Fibroblast of skin of scalp (primary cell): ENCODE measurements at regions not wholly inside any gene's neighbourhood (a gene's known extent, or its start where the extent isn't known, plus 50 kb on each side); places are given as distances from the start of the nearest gene placed in this dataset.
"Not testable (repeated sequence)": the region's sequence is repeated elsewhere in the genome, so short reads cannot be mapped to it uniquely, and the experiment has no call there.

ENCODE experiments used
- DNase-seq: peaks from one replicate; pipeline ENCODE4 v3.0.0-alpha.2; 2013

- peak; percentile 46 for DNase-seq
These were observed 92.8 kb upstream of the PARD3 start for GRCh38 chr10:34907743-34908430.

GRCh38 chr10:34906067-34906965 is 91.2 kb upstream of the PARD3 start:
- DNase-seq: no peak

DNA sequence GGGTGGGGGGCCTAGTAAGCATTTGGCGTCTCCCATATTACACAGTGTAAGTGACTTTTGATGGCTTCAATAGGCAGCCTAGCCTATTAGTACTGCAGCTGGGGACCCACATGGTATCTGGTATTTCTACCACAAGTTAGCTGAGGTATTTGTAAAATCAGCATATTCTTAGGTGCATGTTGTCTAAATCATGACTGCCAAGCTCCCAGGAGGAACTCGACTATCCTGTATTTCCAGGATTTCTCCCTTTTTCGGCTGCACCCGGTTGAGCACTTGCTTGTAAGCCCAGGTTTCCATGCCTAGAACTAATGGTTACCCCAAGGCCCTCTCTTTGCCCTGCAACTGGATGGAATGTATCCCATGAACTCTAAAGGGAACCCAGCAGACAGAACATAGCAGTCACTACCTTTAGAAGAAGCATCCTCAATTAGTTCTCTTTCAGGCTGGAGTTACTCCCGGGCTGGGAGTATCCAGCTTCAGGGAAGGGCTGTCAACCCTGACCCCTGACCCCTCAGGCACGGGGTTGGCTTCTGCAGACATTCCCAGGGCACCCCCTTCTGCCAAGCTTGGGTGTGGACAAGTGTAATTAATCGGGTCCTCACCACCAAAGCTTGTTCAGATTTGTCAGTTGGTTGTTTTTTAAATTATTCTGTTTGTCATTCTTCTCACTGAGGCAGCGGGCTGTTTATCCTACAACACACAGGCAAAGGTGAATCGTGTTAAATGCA is 90.3 kb upstream of the PARD3 start:
- DNase-seq: no peak

- DNase-seq: no peak
These were observed 89.1 kb upstream of the PARD3 start for GRCh38 chr10:34904191-34904590.

DNA sequence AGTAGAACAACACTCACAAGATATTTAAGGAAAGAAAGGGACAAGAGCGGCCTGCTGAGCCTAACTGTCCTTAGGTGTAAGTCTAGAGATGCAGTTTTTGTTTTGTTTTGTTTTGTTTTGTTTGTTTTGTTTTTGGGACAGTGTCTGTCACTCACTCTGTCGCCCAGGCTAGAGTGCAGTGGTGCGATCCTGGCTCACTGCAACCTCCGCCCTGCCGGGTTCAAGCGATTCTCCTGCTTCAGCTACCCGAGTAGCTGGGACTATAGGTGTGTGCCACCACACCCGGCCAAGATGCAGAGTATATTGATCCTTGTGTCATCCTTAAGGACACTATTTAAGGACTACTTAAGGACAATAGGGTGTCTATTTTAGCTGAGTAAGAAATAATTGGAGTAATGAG is 84.1 kb upstream of the PARD3 start:
- no peak for DNase-seq

DNA sequence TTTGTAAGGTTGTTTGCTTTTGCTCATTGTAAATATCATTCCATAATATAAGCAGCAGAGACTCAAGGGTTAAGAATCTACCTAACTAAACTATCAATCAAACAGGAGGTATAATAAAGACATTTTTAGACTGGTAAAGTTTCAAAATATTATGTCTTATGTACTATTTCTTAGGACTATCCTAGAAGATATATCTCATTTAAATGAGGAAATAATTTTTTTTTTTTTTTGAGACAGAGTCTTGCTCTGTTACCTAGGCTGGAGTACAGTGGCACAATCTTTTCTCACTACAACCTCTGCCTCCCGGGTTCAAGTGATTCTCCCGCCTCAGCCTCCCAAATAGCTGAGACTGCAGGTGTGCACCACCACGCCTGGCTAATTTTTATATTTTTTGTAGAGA is 80.9 kb upstream of the PARD3 start:
- DNase-seq: no peak

DNA sequence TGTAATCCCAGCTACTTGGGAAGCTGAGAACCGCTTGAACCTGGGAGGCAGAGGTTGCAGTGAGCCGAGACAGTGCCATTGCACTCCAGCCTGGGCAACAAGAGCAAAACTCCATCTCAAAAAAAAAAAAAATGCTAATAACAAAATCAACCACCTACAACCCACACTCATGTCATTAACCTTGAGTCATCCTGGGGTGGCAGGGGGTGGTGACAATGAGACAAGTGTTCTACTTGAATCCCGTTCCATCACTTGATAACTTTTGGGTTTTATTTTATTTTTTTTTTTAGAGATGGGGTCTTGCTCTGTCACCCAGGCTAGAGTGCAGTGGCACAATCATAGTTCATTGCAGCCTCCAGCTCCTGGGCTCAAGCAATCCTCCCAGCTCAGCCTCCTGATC is 80.0 kb upstream of the PARD3 start:
- DNase-seq: not testable (repeated sequence)

DNA sequence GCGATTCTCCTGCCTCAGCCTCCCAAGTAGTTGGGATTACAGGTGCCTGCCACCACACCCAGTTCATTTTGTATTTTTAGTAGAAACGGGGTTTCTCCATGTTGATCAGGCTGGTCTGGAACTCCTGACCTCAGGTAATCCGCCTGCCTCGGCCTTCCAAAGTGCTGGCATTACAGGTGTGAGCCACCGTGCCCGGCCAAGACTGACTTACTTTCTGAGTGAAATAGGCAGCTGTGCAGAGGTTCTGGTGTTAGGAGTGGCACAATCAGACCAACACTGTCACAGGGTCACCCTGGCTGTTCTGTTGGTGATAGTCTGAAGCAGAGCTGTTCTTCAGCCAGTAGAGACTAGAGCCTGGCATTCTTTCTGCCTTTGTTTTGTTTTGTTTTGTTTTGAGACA is 77.4 kb upstream of the PARD3 start:
- DNase-seq: not testable (repeated sequence)

DNA sequence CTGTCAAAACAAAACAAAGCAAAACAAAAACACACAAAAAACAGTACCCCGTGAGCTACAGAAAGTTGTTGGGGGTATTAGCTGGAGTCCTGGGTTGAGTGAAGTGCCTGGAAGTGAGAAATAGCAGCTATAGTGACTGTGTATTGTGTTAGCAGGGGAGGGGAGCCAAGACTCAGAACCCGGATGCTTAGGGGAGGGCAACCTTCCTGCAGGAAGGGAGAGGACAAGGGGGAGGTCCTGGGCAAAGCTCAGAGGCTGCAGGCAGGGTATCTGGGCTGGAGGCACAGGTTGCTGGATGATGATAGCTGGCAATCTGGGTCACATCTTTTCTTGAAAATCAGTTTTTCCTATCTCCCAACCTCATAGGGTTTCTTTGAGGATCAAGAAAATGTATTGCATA is 75.8 kb upstream of the PARD3 start:
- DNase-seq: no peak

- DNase-seq: peak; percentile 72
These were observed 74.1 kb upstream of the PARD3 start for GRCh38 chr10:34889004-34889869.

DNA sequence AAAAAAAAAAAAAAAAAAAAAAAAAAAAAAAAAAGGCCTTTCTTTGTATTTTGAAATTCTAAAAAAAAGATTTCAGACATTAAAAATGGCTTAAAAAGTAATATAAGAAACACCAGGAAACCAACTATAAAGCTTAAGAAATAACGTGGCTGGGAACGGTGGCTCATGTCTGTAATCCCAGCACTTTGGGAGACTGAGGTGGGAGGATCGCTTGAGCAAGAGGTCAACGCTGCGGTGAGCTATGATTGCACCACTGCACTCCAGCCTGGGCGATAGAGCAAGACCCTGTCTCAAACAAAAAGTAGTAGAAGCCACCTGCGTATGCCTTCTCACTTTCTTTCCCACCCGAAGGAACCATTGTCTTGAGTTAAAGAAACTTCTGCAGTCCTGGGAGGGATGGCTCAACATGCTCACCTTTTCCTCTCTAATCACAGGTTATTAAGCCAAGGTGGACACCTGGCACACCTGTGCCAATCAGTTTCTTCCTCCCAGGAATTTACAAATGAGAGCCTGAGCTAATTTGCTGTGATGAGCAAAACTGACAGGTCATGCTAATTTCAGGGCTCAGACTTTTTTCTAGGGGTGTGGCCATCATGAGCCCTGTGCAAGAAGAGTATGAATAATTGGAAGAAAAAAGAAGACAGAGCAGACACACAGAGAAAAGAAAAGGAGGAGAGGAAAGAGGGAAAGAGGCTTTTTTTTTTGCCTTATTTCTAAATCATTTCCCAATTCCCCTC is 72.0 kb upstream of the PARD3 start:
- no peak for DNase-seq

DNA sequence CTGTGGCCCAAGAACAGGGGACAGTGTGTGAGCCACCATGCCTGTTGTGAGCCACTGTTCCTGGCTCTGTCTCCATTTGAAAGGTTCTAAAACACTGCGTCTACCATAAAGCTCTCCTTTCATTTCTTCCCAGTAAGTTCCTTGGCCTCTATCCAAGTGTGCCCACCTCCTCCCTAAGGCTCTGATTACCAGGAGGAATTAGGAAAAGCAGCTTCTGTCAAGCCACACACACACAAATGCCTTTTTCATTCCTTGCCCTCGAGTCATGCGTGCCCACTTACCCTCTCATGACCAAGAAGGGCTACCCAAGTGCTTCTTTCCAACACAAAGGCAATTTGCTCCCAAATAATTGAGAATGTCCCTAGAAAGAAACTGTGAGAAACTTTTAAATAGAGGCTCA is 70.8 kb upstream of the PARD3 start:
- DNase-seq: no peak

- DNase-seq: no peak
These were observed 69.9 kb upstream of the PARD3 start for GRCh38 chr10:34885011-34885410.

GRCh38 chr10:34884272-34884952 is 69.3 kb upstream of the PARD3 start:
- no peak for DNase-seq

DNA sequence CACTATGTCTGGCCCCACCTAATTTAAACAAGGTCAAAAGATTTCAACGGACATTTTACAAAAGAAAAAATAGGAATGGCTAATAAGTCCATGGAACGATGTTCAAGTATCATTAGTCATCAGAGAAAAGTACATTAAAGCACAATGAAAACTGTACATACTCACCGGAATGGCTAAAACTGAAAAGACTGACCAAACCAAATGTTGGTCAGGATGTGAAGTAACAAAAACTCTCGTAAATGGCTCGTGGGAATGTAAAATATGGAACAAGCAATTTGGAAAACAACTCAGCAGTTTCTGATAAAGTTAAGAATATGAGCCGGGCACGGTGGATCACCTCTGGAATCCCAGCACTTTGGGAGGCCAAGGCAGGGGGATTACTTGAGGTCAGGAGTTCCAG is 65.7 kb upstream of the PARD3 start:
- no peak for DNase-seq

DNA sequence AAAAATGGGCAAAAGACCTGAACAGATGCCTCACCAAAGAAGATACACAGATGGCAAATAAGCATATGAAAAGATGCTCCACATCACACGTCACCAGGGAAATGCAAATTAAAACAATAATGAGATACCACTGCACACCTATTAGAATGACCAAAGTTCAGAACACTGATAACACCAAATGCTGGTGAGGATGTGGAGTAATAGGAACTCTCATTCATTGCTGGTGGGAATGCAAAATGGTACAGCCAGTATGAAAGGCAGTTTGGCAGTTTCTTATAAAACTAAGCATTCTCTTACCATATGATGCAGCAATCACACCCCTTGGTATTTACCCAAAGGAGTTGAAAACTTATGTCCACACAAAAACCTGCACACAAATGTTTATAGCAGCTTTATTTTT is 63.6 kb upstream of the PARD3 start:
- not testable (repeated sequence) for DNase-seq

DNA sequence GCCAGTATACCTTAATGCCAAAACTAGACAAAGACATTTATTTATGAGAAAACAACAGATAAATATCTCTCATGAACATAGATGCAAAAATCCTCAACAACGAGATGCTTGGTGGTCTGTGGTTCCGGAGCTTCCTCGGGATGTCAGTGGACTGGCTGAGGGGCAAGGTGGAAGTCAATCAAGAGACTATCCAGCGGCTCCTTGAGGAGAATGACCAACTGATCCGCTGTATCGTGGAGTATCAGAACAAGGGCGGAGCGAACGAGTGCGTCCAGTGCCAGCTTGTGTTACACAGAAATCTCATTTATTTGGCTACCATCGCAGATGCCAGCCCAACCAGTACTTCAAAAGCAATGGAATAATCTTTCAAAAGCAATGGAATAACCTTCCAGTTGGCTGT is 60.0 kb upstream of the PARD3 start:
- DNase-seq: no peak

DNA sequence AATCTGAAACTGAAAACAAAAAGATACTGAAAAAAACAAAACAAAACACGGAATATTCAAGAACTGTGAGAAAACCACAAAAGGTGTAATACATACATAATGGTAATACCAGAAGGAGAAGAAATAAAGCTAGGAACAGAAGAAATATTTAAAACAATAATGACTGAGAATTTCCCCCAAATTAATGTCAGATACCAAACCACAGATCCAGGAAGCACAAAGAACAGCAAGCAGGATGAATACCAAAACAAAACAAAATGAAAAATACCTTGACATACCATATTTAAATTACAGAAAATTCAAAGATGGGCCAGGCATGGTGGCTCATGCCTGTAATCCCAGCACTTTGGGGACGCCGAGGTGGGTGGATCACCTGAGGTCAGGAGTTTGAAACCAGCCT is 57.7 kb upstream of the PARD3 start:
- no peak for DNase-seq

DNA sequence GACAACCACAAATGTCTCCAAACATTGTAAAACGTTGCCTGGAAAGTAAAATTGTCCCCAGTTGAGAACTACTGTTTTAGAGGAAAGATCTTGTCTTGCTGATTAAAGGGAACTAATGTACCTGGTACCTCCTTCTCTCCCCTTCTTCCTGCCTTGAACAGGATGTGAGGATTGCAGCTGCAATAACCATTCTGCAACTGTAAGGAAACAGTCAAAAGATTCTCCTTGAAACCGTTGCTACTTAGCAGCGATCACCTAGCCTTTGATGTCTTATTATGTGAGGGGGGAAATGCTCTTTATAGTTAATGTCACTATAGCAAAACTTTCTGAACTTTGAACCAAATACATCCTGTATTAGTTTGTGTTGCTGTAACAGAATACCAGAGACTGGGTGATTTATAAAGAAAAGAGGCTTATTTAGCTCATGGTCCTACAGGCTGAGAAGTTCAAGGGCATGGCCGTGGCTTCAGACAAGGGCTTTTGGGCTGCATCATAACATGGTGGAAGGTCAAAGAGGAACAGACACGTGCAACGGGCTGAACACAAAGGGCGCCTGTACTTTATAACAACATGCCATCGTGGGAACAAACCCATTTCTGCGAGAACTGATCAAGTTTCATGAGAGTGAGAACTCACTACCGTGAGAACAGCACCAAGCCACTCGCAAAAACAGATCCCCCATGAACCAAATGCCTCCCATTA is 54.2 kb upstream of the PARD3 start:
- no peak for DNase-seq

- no peak for DNase-seq
These were observed 53.5 kb upstream of the PARD3 start for GRCh38 chr10:34868589-34868988.
